Astrocyte (in vitro differentiated cells and primary cell): ENCODE measurements at regions not wholly inside any gene's neighbourhood (a gene's known extent, or its start where the extent isn't known, plus 50 kb on each side); places are given as distances from the start of the nearest gene placed in this dataset.

ENCODE experiments used
- DNase-seq: peaks from one replicate; pipeline ENCODE4 v3.0.0-alpha.2; 2010; ENCODE audit warnings: low read depth
- FAIRE-seq: peaks from 2 replicates; lab custom pipeline; 2011; peaks lifted over from hg19 to GRCh38; lab: Jason Lieb, UNC
- H2AFZ ChIP-seq: 2 replicates; pipeline ENCODE4 v1.6.0; 2012; ENCODE audit warnings: low read depth, low read length, inconsistent platforms
- H3K27ac ChIP-seq: 2 replicates; pipeline ENCODE4 v1.5.1; 2011; ENCODE audit warnings: low read depth, low read length, inconsistent platforms
- H3K27me3 ChIP-seq: 2 replicates; pipeline ENCODE4 v1.6.0; 2011; ENCODE audit warnings: low read length, inconsistent platforms; ENCODE audit not compliant: insufficient read depth
- H3K36me3 ChIP-seq: 2 replicates; pipeline ENCODE4 v1.5.1; 2011; ENCODE audit warnings: low read length, inconsistent platforms; ENCODE audit not compliant: insufficient read depth
- H3K4me1 ChIP-seq: 2 replicates; pipeline ENCODE4 v1.5.1; 2011; ENCODE audit warnings: low read length, inconsistent platforms; ENCODE audit not compliant: insufficient read depth
- H3K4me2 ChIP-seq: 2 replicates; pipeline ENCODE4 v1.6.0; 2012; ENCODE audit warnings: low read length, inconsistent platforms
- H3K4me3 ChIP-seq: 2 replicates; pipeline ENCODE4 v1.5.1; 2011; ENCODE audit warnings: low read depth, mild to moderate bottlenecking, low read length, inconsistent platforms; ENCODE audit not compliant: insufficient read depth
- H3K79me2 ChIP-seq: 2 replicates; pipeline ENCODE4 v1.6.0; 2012; ENCODE audit warnings: mild to moderate bottlenecking, low read length, inconsistent platforms; ENCODE audit not compliant: insufficient read depth
- H3K9ac ChIP-seq: 2 replicates; pipeline ENCODE4 v1.6.0; 2012; ENCODE audit warnings: mild to moderate bottlenecking, low read length, inconsistent platforms
- H3K9me3 ChIP-seq: 2 replicates; pipeline ENCODE4 v1.5.1; 2012; ENCODE audit warnings: low read depth, mild to moderate bottlenecking, low read length, inconsistent platforms; ENCODE audit not compliant: insufficient read depth
- H4K20me1 ChIP-seq: 2 replicates; pipeline ENCODE4 v1.6.0; 2012; ENCODE audit warnings: low read length, inconsistent platforms; ENCODE audit not compliant: insufficient read depth
- H3K27ac Mint-ChIP-seq: one replicate; pipeline ENCODE4 v1.8.0; 2021; ENCODE audit warnings: mild to moderate bottlenecking, mixed read lengths; ENCODE audit not compliant: unreplicated experiment
- H3K27me3 Mint-ChIP-seq: one replicate; pipeline ENCODE4 v1.8.0; 2021; ENCODE audit warnings: low read depth, mixed read lengths; ENCODE audit not compliant: unreplicated experiment
- H3K36me3 Mint-ChIP-seq: one replicate; pipeline ENCODE4 v1.8.0; 2021; ENCODE audit warnings: low read depth, mixed read lengths; ENCODE audit not compliant: unreplicated experiment
- H3K4me1 Mint-ChIP-seq: one replicate; pipeline ENCODE4 v1.8.0; 2021; ENCODE audit warnings: low read depth, mixed read lengths; ENCODE audit not compliant: unreplicated experiment
- H3K4me3 Mint-ChIP-seq: one replicate; pipeline ENCODE4 v1.8.0; 2021; ENCODE audit warnings: mild to moderate bottlenecking, moderate library complexity, mixed read lengths; ENCODE audit not compliant: unreplicated experiment
- H3K9me3 Mint-ChIP-seq: one replicate; pipeline ENCODE4 v1.8.0; 2021; ENCODE audit warnings: mild to moderate bottlenecking, mixed read lengths; ENCODE audit not compliant: unreplicated experiment
- CTCF ChIP-seq: IDR thresholded peaks from 2 replicates; pipeline ENCODE4 v1.5.1; 2011; ENCODE audit warnings: low read depth, mild to moderate bottlenecking, inconsistent platforms, low read length, moderate library complexity; ENCODE audit not compliant: insufficient read depth
- EZH2 ChIP-seq: IDR thresholded peaks from 2 replicates; pipeline ENCODE4 v1.6.1; 2012; ENCODE audit warnings: mild to moderate bottlenecking, low read length, inconsistent platforms; ENCODE audit not compliant: insufficient read depth

DNA sequence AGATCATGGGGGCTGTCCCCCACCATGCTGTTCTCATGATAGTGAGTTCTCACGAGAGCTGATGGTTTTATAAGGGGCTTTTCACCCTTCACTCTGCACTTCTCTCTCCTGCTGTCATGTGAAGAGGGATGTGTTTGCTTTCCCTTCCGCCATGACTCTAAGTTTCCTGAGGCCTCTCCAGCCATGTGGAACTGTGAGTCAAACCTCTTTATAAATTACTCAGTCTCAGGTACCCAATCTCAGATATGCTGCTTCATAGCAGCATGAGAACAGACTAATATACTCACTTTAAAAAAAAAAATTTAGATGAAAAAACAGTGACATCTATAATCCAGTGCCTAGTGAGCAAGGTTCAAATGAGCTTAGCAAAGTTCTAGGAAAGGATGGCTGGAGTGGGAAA is 135.1 kb upstream of the RAB4A start:
- peaks cover 12% of the 10 kb centered on the region for H3K27me3 ChIP-seq
- no peak overlapping the region for H3K27ac ChIP-seq
- H2AFZ ChIP-seq, result no peak overlapping the region
- Mint-ChIP-seq H3K36me3 (no peaks in the 10 kb centered on the region), H3K4me3 (no peak overlapping the region), H3K9me3 (peaks cover 16% of the 10 kb centered on the region), H3K27me3 (peaks cover 26% of the 10 kb centered on the region), H3K27ac (no peak overlapping the region), H3K4me1 (peaks cover 6% of the 10 kb centered on the region)
- no peaks in the 10 kb centered on the region for H3K4me1 ChIP-seq
- TF ChIP-seq CTCF (no peak), EZH2 (no peak)
- no peaks in the 10 kb centered on the region for H4K20me1 ChIP-seq
- FAIRE-seq (no peak), DNase-seq (no peak)
- H3K4me3 ChIP-seq, result no peak overlapping the region
- no peak overlapping the region for H3K4me2 ChIP-seq
- no peaks in the 10 kb centered on the region for H3K36me3 ChIP-seq
- H3K79me2 ChIP-seq, result no peaks in the 10 kb centered on the region
- no peak overlapping the region for H3K9ac ChIP-seq
- H3K9me3 ChIP-seq, result peaks cover 9% of the 10 kb centered on the region

- H3K9me3 ChIP-seq, result peaks cover 9% of the 10 kb centered on the region
- no peaks in the 10 kb centered on the region for H3K36me3 ChIP-seq
- peaks cover 6% of the 10 kb centered on the region for H3K4me1 Mint-ChIP-seq
- DNase-seq (no peak), FAIRE-seq (no peak)
- no peak overlapping the region for H3K9ac ChIP-seq
- no peak overlapping the region for H3K4me2 ChIP-seq
- H3K79me2 ChIP-seq, result no peaks in the 10 kb centered on the region
- no peak overlapping the region for H3K4me3 ChIP-seq
- H3K27me3 Mint-ChIP-seq, result peaks cover 17% of the 10 kb centered on the region
- no peak overlapping the region for H2AFZ ChIP-seq
- peaks cover 15% of the 10 kb centered on the region for H3K9me3 Mint-ChIP-seq
- no peak overlapping the region for H3K27ac Mint-ChIP-seq
- H3K27me3 ChIP-seq, result peaks cover 10% of the 10 kb centered on the region
- H3K36me3 Mint-ChIP-seq, result no peaks in the 10 kb centered on the region
- H3K4me3 Mint-ChIP-seq, result no peak overlapping the region
- no peak for TF ChIP-seq EZH2
- TF ChIP-seq CTCF, result no peak
- no peak overlapping the region for H3K27ac ChIP-seq
- H3K4me1 ChIP-seq, result no peaks in the 10 kb centered on the region
- H4K20me1 ChIP-seq, result no peaks in the 10 kb centered on the region
These were observed 134.1 kb upstream of the RAB4A start for GRCh38 chr1:229136822-229137221.

DNA sequence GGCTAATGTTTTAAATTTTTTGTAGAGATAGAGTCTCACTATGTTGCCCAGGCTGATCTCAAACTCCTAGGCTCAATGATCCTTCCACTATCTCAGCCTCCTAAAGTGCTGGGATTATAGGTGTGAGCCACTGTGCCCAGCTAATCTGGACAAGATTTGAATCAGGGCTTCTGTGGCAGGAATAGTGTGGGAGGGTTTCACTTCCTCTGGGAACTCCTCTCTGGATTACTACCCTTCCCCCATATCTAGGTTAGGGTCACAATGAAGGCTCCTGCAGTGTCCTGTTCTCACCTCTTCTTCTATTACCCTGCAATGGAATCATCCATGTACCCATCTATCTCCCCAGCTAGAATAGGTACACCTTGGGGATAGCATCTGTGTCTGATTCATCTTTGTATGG is 133.6 kb upstream of the RAB4A start:
- no peaks in the 10 kb centered on the region for H3K36me3 Mint-ChIP-seq
- Histone ChIP-seq H3K27ac (no peak overlapping the region), H4K20me1 (no peaks in the 10 kb centered on the region), H3K9ac (no peak overlapping the region), H3K79me2 (no peaks in the 10 kb centered on the region), H2AFZ (no peak overlapping the region), H3K4me1 (no peaks in the 10 kb centered on the region), H3K27me3 (peaks cover 7% of the 10 kb centered on the region), H3K9me3 (peaks cover 9% of the 10 kb centered on the region), H3K4me2 (no peak overlapping the region), H3K36me3 (no peaks in the 10 kb centered on the region), H3K4me3 (no peak overlapping the region)
- no peak for FAIRE-seq
- no peak overlapping the region for H3K4me3 Mint-ChIP-seq
- H3K9me3 Mint-ChIP-seq, result peaks cover 15% of the 10 kb centered on the region
- TF ChIP-seq CTCF (no peak), EZH2 (no peak)
- H3K4me1 Mint-ChIP-seq, result peaks cover 7% of the 10 kb centered on the region
- DNase-seq, result no peak
- no peak overlapping the region for H3K27ac Mint-ChIP-seq
- peaks cover 13% of the 10 kb centered on the region for H3K27me3 Mint-ChIP-seq
